ENCODE measurements at regions not wholly inside any gene's neighbourhood (a gene's known extent, or its start where the extent isn't known, plus 50 kb on each side); places are given as distances from the start of the nearest gene placed in this dataset.

DNA sequence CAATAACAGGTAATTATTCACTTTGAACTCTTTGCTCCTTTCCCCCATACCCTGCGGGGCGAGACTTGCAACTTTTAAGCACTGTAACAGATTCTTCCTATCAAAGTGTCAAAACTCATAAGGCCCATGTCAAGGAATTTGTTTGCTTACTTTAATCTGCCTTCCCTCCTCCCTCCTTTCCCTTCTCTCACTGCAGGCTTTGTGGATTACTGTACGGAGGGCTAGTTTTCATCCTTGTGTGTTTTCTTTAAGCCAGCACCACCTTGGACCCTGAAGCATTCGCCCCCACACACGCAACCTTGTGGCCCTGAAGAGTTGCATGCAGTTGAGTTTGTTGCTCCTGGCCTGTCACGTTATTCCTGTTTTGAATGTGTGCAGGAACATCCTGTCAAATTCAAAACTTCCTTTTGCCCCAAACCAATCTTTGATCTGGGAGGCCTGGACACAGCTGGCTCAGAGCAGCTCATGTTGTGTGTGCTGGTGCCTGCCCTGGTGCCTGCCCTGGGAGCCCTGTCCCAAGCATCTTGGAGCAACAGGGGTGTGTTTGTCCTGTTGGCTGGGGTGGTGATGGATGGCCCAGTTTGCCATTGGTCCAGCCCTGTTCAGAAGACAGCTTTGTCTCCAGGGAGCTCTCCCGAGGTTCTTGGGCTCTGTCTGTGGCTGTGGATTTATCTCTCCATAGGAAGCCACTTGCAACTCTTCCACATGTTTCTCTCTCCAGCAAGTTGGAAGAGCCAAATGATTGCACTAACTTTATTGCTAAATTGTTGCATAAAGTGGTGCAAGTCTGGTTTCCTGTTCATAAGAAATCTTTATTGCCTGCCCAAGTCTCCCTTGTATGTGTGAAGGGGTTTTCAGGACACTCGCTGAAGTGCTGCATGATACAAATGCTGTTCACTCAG, 199.6 kb downstream of the VAPA start:
- Mint-ChIP-seq H3K4me1 (peaks cover 24% of the 10 kb centered on the region), H3K4me3 (no peak overlapping the region), H3K36me3 (ENCODE audit: low read depth) (no peaks in the 10 kb centered on the region), H3K27me3 (ENCODE audit: low read depth) (peaks cover 5% of the 10 kb centered on the region), H3K9me3 (peaks cover 1% of the 10 kb centered on the region), H3K27ac (peak overlapping the region; percentile 69 to 88 (median 78))
- TF ChIP-seq, protein P1, sequence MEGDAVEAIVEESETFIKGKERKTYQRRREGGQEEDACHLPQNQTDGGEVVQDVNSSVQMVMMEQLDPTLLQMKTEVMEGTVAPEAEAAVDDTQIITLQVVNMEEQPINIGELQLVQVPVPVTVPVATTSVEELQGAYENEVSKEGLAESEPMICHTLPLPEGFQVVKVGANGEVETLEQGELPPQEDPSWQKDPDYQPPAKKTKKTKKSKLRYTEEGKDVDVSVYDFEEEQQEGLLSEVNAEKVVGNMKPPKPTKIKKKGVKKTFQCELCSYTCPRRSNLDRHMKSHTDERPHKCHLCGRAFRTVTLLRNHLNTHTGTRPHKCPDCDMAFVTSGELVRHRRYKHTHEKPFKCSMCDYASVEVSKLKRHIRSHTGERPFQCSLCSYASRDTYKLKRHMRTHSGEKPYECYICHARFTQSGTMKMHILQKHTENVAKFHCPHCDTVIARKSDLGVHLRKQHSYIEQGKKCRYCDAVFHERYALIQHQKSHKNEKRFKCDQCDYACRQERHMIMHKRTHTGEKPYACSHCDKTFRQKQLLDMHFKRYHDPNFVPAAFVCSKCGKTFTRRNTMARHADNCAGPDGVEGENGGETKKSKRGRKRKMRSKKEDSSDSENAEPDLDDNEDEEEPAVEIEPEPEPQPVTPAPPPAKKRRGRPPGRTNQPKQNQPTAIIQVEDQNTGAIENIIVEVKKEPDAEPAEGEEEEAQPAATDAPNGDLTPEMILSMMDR (IDR thresholded peaks at IDR 0.05; ENCODE audit: unreplicated experiment in 3 of 3) = no peak

DNA sequence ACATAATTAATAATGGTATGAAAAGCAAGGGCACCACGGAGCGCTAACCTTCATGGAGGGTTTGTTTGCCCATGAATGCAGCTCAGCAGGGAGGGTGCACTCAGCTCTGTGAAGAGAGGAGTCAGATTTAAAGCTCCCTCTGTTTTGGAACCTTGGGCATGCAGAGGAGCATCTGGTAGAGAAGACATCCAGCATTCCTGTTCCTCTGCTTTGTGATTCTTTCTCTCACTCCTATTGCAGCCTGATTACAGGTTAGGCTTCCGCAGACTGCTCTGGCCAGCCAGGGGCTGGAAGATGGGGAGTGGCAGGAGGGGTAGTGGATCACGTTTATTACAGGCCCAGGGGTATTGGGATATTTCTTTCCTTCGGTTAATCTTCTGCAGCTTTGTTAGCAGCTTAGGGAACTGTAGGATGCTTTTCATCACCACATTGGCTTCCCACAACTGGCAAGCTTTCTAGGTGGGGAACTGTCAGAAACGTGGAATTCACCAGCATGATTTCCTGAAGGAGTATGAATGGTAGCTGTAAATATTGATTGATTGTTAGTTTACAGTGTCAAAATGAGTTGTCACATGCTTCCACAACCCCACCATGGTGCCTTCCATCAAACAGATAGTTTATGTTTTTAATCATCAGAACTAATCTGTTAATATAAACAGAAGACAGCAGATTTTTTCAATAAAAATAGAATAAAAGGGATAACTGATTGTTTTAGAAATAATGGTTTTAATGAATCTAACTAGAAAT, 201.1 kb downstream of the VAPA start:
- no peak overlapping the region for H3K4me3 Mint-ChIP-seq
- peaks cover 25% of the 10 kb centered on the region for H3K4me1 Mint-ChIP-seq
- H3K27me3 Mint-ChIP-seq (ENCODE audit: low read depth) = peaks cover 5% of the 10 kb centered on the region
- no peaks in the 10 kb centered on the region for H3K36me3 Mint-ChIP-seq (ENCODE audit: low read depth)
- TF ChIP-seq, protein P1 (IDR thresholded peaks at IDR 0.05; ENCODE audit: unreplicated experiment in 3 of 3) = no peak
- no peak overlapping the region for H3K27ac Mint-ChIP-seq
- peaks cover 5% of the 10 kb centered on the region for H3K9me3 Mint-ChIP-seq

DNA sequence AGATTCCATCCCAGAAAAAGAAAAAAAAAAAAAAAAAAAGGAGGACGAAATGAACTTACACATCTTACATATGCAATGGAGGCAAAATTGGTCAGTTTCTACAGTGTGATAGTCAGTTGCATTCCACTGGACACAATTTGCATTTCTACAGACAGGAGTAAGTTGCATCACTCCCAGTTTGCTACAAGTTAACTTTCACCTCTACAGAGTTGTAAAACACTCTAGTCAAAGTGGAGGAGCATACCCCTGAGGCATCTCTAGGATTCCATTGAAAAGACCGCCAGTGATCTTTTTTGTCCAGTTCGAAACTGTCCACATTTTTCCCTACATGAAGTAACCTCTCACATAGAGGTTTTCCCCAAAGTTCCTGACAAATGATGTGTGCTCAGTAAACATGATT, 202.8 kb downstream of the VAPA start:
- H3K27ac Mint-ChIP-seq = no peak overlapping the region
- peaks cover 10% of the 10 kb centered on the region for H3K9me3 Mint-ChIP-seq
- H3K36me3 Mint-ChIP-seq (ENCODE audit: low read depth) = no peaks in the 10 kb centered on the region
- TF ChIP-seq, protein P1 (IDR thresholded peaks at IDR 0.05; ENCODE audit: unreplicated experiment in 3 of 3) = no peak
- peaks cover 13% of the 10 kb centered on the region for H3K27me3 Mint-ChIP-seq (ENCODE audit: low read depth)
- peaks cover 40% of the 10 kb centered on the region for H3K4me1 Mint-ChIP-seq
- H3K4me3 Mint-ChIP-seq = no peak overlapping the region

DNA sequence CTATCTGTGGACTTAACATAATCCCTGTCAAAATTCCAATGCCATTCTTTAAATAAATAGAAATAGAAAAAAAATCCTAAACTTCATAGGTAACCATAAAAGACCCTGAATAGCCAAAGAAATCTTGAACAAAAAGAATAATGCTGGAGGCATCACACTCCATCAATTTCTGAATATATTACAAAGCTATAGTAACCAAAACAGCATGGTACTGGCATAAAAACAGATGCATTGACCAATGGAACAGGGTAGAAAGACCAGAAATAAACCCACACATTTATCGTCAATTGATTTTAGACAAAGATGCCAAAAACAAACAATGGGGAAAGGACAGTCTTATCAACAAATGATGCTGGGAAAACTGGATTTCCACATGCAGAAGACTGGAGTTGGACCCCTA, 205.7 kb downstream of the VAPA start:
- H3K4me1 Mint-ChIP-seq = peaks cover 50% of the 10 kb centered on the region
- peaks cover 21% of the 10 kb centered on the region for H3K27me3 Mint-ChIP-seq (ENCODE audit: low read depth)
- H3K27ac Mint-ChIP-seq = no peak overlapping the region
- TF ChIP-seq, protein P1 (IDR thresholded peaks at IDR 0.05; ENCODE audit: unreplicated experiment in 3 of 3) = no peak
- H3K36me3 Mint-ChIP-seq (ENCODE audit: low read depth) = no peaks in the 10 kb centered on the region
- H3K4me3 Mint-ChIP-seq = no peak overlapping the region
- peaks cover 10% of the 10 kb centered on the region for H3K9me3 Mint-ChIP-seq

DNA sequence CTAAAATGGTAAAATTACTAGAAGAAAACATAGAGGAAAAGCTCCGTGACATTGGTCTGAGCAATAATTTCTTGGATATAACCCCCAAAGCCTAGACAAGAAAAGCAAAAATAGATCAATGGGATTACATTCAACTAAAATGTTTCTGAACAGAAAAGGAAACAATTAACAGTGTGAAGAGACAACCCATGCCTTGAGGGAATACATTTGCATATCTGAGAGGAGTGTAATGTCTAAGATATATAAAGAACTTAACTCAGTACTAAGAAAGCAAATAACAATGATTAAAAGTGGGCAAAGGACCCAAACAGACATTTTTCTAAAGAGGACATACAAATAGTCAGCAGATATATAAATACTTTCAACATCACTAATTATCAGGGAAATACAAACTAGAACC, 206.2 kb downstream of the VAPA start:
- peaks cover 10% of the 10 kb centered on the region for H3K9me3 Mint-ChIP-seq
- peaks cover 21% of the 10 kb centered on the region for H3K27me3 Mint-ChIP-seq (ENCODE audit: low read depth)
- H3K27ac Mint-ChIP-seq = no peak overlapping the region
- peaks cover 52% of the 10 kb centered on the region for H3K4me1 Mint-ChIP-seq
- H3K4me3 Mint-ChIP-seq = no peak overlapping the region
- H3K36me3 Mint-ChIP-seq (ENCODE audit: low read depth) = no peaks in the 10 kb centered on the region
- TF ChIP-seq, protein P1 (IDR thresholded peaks at IDR 0.05; ENCODE audit: unreplicated experiment in 3 of 3) = no peak

All from nephron (organoid).